Aorta (tissue), 5 donors: ENCODE measurements at regions not wholly inside any gene's neighbourhood (a gene's known extent, or its start where the extent isn't known, plus 50 kb on each side); places are given as distances from the start of the nearest gene placed in this dataset.

Source experiments
- ATAC-seq: fragments of 200-7000 bp; cut with Tn5 transposase; one replicate; pipeline ENCODE4 v1.9.1; 2022; ENCODE audit warnings: moderate library complexity; ENCODE audit not compliant: low FRiP score
- DNase-seq, 2 donors: peaks; one replicate each; pipeline ENCODE4 v3.0.0-alpha.2; 2020
- H3K27ac ChIP-seq, 2 donors: one replicate each; pipeline ENCODE4 v1.5.1; 2013; ENCODE audit warnings: low read length in 2 of 2, mild to moderate bottlenecking in 2 of 2, moderate library complexity in 2 of 2, control low read depth in 1 of 2, inconsistent platforms in 1 of 2, low read depth in 1 of 2
- H3K27me3 ChIP-seq, 2 donors: one replicate each; pipeline ENCODE4 v1.6.1; 2013; ENCODE audit warnings: control low read depth in 1 of 2, low read length in 1 of 2, mild to moderate bottlenecking in 1 of 2, moderate library complexity in 1 of 2; ENCODE audit not compliant: insufficient read depth in 2 of 2, control insufficient read depth in 1 of 2
- H3K36me3 ChIP-seq, 2 donors: one replicate each; pipeline ENCODE4 v1.6.1; 2013; ENCODE audit warnings: control low read depth in 1 of 2, low read length in 1 of 2, mild to moderate bottlenecking in 1 of 2; ENCODE audit not compliant: insufficient read depth in 2 of 2, control insufficient read depth in 1 of 2
- H3K4me1 ChIP-seq, 2 donors: one replicate each; pipeline ENCODE4 v1.6.1; 2013; ENCODE audit warnings: low read length in 2 of 2, control low read depth in 1 of 2, mild to moderate bottlenecking in 1 of 2, moderate library complexity in 1 of 2; ENCODE audit not compliant: insufficient read depth in 2 of 2, control insufficient read depth in 1 of 2
- H3K4me3 ChIP-seq, 2 donors: one replicate each; pipeline ENCODE4 v1.5.1; 2013; ENCODE audit warnings: low read length in 2 of 2, control low read depth in 1 of 2, mild to moderate bottlenecking in 1 of 2
- H3K9me3 ChIP-seq: one replicate; pipeline ENCODE4 v1.6.1; 2013; ENCODE audit warnings: mild to moderate bottlenecking, low read length; ENCODE audit not compliant: control insufficient read depth
- WGBS, 2 donors: extraction: QIAGEN DNeasy Blood & Tissue Kit; methylation state at CpG; one replicate each; pipeline ENCODE4 v1.1.7; 2013; 5-methylcytosine and 5-hydroxymethylcytosine counted together
- intact Hi-C, 2 donors: fragments of 100-400 bp; cut with DNase I; formaldehyde crosslinking; loops; one replicate each; pipeline versions ENCODE4 v1.14.2 to v1.15.0; 2022
- donor health status: healthy with polysubstance abuse.
- donor health status: Bipolar disorder and iron deficiency.
- donor health status: DM: no; HTN: no; CAD: no.
- donor health status: DM: no; HTN: no; CAD: no.
- donor health status: DM: yes; HTN: yes; CAD: no.

DNA sequence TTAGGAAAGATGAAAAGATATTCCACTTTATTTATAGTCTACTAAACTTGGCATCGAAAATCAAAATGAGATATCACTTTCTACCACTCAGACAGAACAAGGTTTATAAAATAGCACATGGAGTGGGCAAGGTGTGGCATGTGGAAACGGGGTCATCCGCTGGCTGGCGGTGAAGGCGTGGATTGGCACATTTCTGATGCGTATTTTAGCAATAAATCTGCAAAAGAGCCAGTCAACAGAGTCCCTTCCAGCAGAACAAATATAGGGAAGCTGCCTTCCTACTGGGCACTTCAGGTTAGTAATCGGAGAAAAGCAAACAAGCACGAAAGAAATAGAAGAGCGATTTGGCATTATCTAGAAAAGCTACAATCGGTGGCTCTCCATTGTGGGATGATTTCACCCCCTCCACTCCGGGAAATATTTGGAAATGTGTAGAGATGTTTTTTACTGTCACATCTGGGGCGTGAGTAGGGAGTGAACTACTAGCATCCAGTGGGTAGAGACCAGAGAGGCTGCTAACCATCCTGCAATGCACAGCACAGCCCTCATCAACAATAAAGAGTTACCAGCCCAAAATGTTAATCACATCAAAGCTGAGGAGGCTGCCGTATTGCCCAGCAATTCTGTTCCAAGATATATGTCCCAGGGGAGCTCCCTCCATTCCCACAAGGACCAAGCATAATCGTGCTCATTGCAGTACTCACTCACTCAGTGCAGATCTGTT is 116.1 kb upstream of the PEG3 start:
- DNase-seq (no peak), ATAC-seq (no peak)
- no peaks in the 10 kb centered on the region for H3K4me1 ChIP-seq
- no peaks in the 10 kb centered on the region for H3K36me3 ChIP-seq
- H3K4me3 ChIP-seq = no peak overlapping the region
- intact Hi-C loops = no loop called here
- no peak overlapping the region for H3K27ac ChIP-seq
- no peaks in the 10 kb centered on the region for H3K27me3 ChIP-seq
- H3K9me3 ChIP-seq = peaks cover 7% of the 10 kb centered on the region
- 50 to 60% methylated on average over 14 of the region's 14 CpGs for WGBS, 2 donors

- H3K4me1 ChIP-seq = no peaks in the 10 kb centered on the region
- WGBS, 2 donors = 71 to 82% methylated on average over 4 of the region's 4 CpGs
- DNase-seq (no peak), ATAC-seq (no peak)
- H3K36me3 ChIP-seq = no peaks in the 10 kb centered on the region
- intact Hi-C loops = no loop called here
- no peaks in the 10 kb centered on the region for H3K27me3 ChIP-seq
- peaks cover 5% of the 10 kb centered on the region for H3K9me3 ChIP-seq
- H3K4me3 ChIP-seq = no peak overlapping the region
- H3K27ac ChIP-seq = no peak overlapping the region
Observed at GRCh38 chr19:56959205-56959604, 118.7 kb upstream of the PEG3 start.

DNA sequence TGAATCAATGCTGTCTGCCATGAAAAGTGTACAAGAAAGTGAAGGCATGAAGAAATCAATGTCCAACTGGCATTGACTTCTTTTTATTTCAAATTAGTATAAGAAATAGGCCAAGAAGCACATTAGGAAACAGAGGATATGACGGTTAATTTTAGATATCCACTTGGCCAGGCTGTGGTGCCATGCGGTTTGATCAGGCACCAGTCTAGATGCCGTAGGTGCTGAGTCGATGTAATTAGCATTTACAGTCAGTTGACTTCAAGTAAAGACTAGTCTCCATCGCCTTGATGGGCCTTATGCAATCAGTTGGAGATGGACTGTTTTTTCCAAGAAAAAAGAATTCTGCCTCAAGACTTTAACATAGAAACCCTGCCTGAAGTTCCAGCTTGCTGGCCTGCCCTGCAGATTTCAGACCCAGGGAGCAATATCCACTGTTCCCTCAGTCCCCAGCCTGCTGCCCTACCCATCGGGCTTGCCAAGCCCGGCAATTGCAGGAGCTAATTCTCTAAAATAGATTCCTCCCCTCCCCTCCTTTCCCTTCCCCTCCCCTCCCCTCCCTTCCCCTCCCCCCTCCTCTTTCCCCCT is 120.5 kb upstream of the PEG3 start:
- no peak overlapping the region for H3K4me3 ChIP-seq

GRCh38 chr19:56964410-56964920 is 123.9 kb upstream of the PEG3 start:
- Histone ChIP-seq H3K27me3 (no peaks in the 10 kb centered on the region), H3K36me3 (no peaks in the 10 kb centered on the region), H3K9me3 (peaks cover 5% of the 10 kb centered on the region), H3K4me1 (no peaks in the 10 kb centered on the region), H3K4me3 (no peak overlapping the region), H3K27ac (no peak overlapping the region)
- 80 to 83% methylated on average over 8 of the region's 8 CpGs for WGBS, 2 donors
- no peak for DNase-seq
- ATAC-seq = no peak
- intact Hi-C loops = no loop called here

More for the DNA sequence above, 120.5 kb upstream of the PEG3 start:
- DNase-seq = no peak
- peaks cover 4% of the 10 kb centered on the region for H3K9me3 ChIP-seq
- no peaks in the 10 kb centered on the region for H3K36me3 ChIP-seq
- no peaks in the 10 kb centered on the region for H3K4me1 ChIP-seq
- ATAC-seq = no peak
- H3K27me3 ChIP-seq = no peaks in the 10 kb centered on the region
- intact Hi-C loops = no loop called here
- H3K27ac ChIP-seq = no peak overlapping the region
- WGBS, 2 donors = 65 to 73% methylated on average over 7 of the region's 7 CpGs

- WGBS, 2 donors = 17 to 23% methylated on average over 17 of the region's 17 CpGs
- no peak overlapping the region for H3K27ac ChIP-seq
- no peaks in the 10 kb centered on the region for H3K36me3 ChIP-seq
- peaks cover 5% of the 10 kb centered on the region for H3K9me3 ChIP-seq
- ATAC-seq (no peak), DNase-seq (no peak)
- intact Hi-C loops = no loop called here
- no peaks in the 10 kb centered on the region for H3K27me3 ChIP-seq
- H3K4me3 ChIP-seq = no peak overlapping the region
- H3K4me1 ChIP-seq = no peaks in the 10 kb centered on the region
Observed at GRCh38 chr19:56966225-56966696, 125.7 kb upstream of the PEG3 start.

DNA sequence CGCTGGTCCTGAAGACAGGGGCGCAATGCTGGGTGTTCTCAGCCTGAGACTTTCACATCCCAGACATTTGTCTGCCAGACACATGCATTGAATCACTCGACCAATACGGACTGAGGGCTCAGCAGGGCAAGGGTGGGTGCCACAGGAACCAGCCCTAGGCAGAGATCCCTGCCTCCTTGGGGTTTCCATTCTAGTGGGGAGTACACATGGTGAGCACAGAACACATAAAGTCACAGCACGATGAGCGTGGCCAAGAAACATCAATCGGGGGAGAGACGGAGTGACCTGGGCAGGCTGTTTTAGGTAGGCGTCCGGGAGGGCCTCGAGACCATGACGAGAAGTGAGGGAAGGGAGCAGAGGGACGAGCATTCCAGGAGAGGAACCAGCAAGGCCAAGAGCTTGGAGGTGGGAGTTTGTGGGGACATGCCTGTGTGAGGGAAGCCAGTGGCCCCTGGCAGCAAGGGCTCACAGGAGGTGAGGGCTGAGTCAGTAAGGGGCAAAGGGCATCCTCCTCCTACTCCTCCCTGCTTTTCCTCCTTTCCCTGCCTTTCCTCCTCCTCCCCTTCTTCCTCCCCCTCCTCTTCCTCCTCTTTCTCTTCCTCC is 126.3 kb upstream of the PEG3 start:
- Histone ChIP-seq H3K4me1 (no peaks in the 10 kb centered on the region), H3K27ac (no peak overlapping the region), H3K4me3 (no peak overlapping the region), H3K9me3 (peaks cover 5% of the 10 kb centered on the region), H3K36me3 (no peaks in the 10 kb centered on the region), H3K27me3 (no peaks in the 10 kb centered on the region)
- DNase-seq (no peak), ATAC-seq (no peak)
- intact Hi-C loops = no loop called here
- 87 to 89% methylated on average over 13 of the region's 13 CpGs for WGBS, 2 donors

GRCh38 chr19:56969156-56969555 is 128.6 kb upstream of the PEG3 start:
- WGBS, 2 donors = 27 to 46% methylated on average over 2 of the region's 2 CpGs
- no peak for ATAC-seq
- intact Hi-C loops = no loop called here
- Histone ChIP-seq H3K9me3 (peaks cover 3% of the 10 kb centered on the region), H3K27me3 (no peaks in the 10 kb centered on the region), H3K36me3 (no peaks in the 10 kb centered on the region), H3K27ac (no peak overlapping the region), H3K4me3 (no peak overlapping the region), H3K4me1 (no peaks in the 10 kb centered on the region)
- DNase-seq = no peak

GRCh38 chr19:56969759-56970178 is 129.2 kb upstream of the PEG3 start:
- intact Hi-C loops = no loop called here
- no peak for DNase-seq
- ATAC-seq = no peak
- WGBS, 2 donors = 1 to 4% methylated on average over 6 of the region's 6 CpGs
- H3K4me1 ChIP-seq = no peaks in the 10 kb centered on the region
- no peak overlapping the region for H3K4me3 ChIP-seq
- no peaks in the 10 kb centered on the region for H3K36me3 ChIP-seq
- no peaks in the 10 kb centered on the region for H3K27me3 ChIP-seq
- no peak overlapping the region for H3K27ac ChIP-seq
- H3K9me3 ChIP-seq = peaks cover 5% of the 10 kb centered on the region
